ENCODE measurements at regions not wholly inside any gene's neighbourhood (a gene's known extent, or its start where the extent isn't known, plus 50 kb on each side); places are given as distances from the start of the nearest gene placed in this dataset.

DNA sequence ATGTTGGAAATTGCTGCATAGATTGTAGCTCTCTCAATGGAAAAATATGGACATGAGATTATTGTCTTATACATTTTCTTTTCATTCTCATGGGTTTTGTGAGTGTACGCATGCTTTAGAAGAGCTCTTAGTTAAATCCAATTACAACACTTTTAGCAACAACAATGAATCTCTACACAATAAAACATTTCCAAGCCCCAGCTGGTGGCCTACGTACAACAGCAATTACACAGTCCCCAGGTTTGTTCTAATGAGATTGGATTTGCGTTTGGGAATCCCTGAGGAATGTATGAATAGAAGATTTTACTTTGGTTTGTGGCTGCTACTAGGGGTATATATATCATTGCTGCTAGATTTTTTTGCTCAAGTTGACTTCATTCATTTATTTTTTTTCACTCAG, 98.6 kb downstream of the FHDC1 start:
- TF ChIP-seq, protein P1, sequence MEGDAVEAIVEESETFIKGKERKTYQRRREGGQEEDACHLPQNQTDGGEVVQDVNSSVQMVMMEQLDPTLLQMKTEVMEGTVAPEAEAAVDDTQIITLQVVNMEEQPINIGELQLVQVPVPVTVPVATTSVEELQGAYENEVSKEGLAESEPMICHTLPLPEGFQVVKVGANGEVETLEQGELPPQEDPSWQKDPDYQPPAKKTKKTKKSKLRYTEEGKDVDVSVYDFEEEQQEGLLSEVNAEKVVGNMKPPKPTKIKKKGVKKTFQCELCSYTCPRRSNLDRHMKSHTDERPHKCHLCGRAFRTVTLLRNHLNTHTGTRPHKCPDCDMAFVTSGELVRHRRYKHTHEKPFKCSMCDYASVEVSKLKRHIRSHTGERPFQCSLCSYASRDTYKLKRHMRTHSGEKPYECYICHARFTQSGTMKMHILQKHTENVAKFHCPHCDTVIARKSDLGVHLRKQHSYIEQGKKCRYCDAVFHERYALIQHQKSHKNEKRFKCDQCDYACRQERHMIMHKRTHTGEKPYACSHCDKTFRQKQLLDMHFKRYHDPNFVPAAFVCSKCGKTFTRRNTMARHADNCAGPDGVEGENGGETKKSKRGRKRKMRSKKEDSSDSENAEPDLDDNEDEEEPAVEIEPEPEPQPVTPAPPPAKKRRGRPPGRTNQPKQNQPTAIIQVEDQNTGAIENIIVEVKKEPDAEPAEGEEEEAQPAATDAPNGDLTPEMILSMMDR (IDR thresholded peaks at IDR 0.05; ENCODE audit: low read depth, low read length) = no peak
- DNase-seq (ENCODE audit: low read depth in 2 of 2) = no peak
- H3K4me3 ChIP-seq (replicated peaks in 1 of 2; ENCODE audit: low read depth in 2 of 2, low read length in 2 of 2) = no peak overlapping the region

DNA sequence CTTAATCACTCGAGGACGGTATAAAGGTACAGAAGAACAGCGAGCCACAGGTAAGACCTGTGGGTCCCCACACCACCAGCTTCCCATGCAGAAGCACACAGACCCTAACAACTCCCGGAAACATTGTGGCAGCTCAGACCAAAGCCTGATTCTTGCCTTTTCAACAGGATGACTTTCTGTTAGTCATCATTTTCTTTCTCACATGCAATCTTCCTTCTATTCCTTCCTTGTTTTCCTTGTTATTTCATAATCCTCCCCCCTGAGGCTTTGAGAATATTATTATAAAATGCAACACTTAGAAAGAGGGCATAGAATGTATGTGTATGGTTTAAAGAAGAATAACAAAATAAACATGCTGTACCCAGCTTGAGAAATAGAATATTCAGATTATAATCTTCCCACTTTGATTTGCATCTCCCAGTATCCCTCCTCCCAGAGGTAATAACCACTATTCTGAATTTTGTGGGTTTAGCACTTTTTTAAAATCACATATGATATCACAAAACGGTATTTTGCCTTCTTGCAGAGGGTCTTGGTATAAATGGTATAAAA, 100.9 kb downstream of the FHDC1 start:
- DNase-seq (ENCODE audit: low read depth in 2 of 2) = peak in 1 of 2 donors; percentile 48
- no peak overlapping the region for H3K4me3 ChIP-seq (replicated peaks in 1 of 2; ENCODE audit: low read depth in 2 of 2, low read length in 2 of 2)
- TF ChIP-seq, protein P1 (IDR thresholded peaks at IDR 0.05; ENCODE audit: low read depth, low read length) = no peak

DNA sequence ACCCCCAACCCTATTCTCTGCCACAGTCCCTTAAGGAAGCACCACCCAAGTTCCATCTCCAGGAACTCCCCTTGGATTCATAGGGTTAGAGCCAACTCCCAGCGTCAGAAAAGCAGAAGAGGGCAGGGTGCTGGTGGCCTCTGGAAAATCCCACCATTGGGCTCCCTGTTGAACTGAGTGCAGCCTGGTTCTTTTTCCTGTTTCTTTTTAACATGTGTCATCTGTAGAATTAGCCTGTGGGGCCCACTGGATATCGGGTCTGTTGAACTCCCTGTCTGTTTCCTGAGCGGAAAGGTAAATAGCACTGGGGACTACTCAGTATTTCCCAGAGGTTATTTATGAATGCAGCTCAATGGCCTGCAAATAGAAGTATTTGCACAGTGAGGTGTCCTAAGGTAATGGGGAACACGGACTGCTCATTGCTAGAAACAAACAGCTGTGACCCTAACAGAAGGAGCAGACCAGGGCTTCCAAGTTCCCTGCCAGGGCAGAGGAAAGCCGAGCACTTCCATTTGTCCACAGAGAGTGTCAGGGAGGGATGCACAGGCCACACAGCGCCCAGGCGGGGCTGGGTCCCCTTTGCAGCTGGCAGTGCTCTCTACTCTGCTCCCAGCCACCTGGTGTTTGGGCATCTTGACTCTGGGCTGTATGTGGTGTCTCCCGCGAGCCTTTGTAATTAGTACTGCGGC, 102.6 kb downstream of the FHDC1 start:
- no peak overlapping the region for H3K4me3 ChIP-seq (replicated peaks in 1 of 2; ENCODE audit: low read depth in 2 of 2, low read length in 2 of 2)
- TF ChIP-seq, protein P1 (IDR thresholded peaks at IDR 0.05; ENCODE audit: low read depth, low read length) = no peak
- no peak for DNase-seq (ENCODE audit: low read depth in 2 of 2)

DNA sequence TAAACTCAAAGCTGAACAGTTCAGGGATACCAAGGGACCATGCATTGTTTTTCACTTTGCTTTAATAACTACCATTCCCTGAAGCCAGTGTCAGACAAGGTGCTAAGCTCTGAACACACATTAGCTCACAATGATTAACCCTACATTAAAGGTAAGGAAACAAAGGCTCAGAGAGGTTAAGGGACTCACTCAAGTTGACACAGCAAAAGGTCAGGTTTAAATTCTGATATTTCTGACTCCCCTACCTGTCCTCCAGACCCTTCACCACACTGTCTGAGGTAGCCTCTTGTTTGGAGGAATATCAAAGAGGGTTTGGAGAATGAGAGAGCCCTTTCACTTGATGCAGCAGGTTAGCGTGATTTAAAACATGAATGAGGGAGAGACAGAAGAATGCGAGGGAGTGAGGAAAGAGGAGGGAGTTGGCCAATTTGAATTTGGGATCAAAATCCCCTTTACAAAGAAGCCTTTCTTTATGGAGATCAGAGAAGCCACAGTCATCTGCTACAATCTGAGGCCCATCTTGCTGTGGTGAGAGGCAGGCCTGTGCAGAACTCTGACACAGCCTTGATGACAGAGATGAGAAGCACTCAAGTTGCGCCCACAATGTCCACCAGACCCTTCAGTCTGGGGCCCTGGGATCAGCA, 103.5 kb downstream of the FHDC1 start:
- DNase-seq (ENCODE audit: low read depth in 2 of 2) = no peak
- no peak overlapping the region for H3K4me3 ChIP-seq (replicated peaks in 1 of 2; ENCODE audit: low read depth in 2 of 2, low read length in 2 of 2)
- TF ChIP-seq, protein P1 (IDR thresholded peaks at IDR 0.05; ENCODE audit: low read depth, low read length) = no peak

DNA sequence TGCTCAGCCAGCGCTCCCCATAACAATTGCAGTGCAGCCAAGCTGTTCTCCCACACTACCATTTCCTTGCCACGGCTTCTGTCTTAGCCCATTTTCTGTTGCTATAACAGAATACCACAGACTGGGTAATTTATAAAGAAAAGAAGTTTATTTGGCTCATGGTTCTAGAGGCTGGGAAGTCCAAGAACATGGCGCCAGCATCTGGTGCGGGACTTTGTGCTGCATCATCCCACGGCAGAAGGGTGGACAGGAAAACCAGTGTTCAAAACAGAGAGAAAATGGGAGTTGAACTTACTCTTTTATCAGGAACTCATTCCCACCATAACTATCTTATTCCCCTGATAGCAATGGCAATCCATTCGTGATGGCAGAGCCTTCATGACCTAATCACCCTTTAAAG, 104.6 kb downstream of the FHDC1 start:
- H3K4me3 ChIP-seq (replicated peaks in 1 of 2; ENCODE audit: low read depth in 2 of 2, low read length in 2 of 2) = no peak overlapping the region
- TF ChIP-seq, protein P1 (IDR thresholded peaks at IDR 0.05; ENCODE audit: low read depth, low read length) = no peak
- no peak for DNase-seq (ENCODE audit: low read depth in 2 of 2)

DNA sequence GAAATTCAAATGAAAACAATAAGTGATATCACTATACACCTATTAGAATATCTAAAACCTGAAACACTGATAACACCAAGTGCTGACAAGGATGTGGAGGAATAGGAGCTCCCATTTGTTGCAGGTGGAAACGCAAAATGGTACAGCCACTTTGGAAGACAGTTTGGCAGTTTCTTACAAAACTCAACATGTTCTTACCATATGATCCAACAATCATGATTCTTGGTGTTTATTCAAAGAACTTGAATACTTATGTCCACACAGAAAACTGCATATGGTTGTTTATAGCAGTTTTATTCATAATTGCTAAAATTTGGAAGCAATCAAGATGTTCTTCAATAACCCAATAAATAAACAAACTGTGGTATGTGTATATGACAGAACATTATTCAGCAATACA, 107.9 kb downstream of the FHDC1 start:
- TF ChIP-seq, protein P1 (IDR thresholded peaks at IDR 0.05; ENCODE audit: low read depth, low read length) = no peak
- DNase-seq (ENCODE audit: low read depth in 2 of 2) = no peak
- H3K4me3 ChIP-seq (replicated peaks in 1 of 2; ENCODE audit: low read depth in 2 of 2, low read length in 2 of 2) = no peak overlapping the region
